HUES64 (cell line): ENCODE measurements at regions not wholly inside any gene's neighbourhood (a gene's known extent, or its start where the extent isn't known, plus 50 kb on each side); places are given as distances from the start of the nearest gene placed in this dataset.

ENCODE experiments used
- H3K27ac ChIP-seq: 2 replicates; pipeline ENCODE4 v1.7.0; 2013; ENCODE audit warnings: low read depth, low read length, inconsistent platforms
- H3K27me3 ChIP-seq: 2 replicates; pipeline ENCODE4 v1.6.1; 2013; ENCODE audit warnings: mild to moderate bottlenecking, low read length; ENCODE audit not compliant: insufficient read depth
- H3K36me3 ChIP-seq: 2 replicates; pipeline ENCODE4 v1.6.1; 2013; ENCODE audit warnings: mild to moderate bottlenecking, low read length; ENCODE audit not compliant: insufficient read depth
- H3K4me1 ChIP-seq: 2 replicates; pipeline ENCODE4 v1.6.1; 2013; ENCODE audit warnings: mild to moderate bottlenecking, low read length, moderate library complexity; ENCODE audit not compliant: insufficient read depth
- H3K4me3 ChIP-seq: 2 replicates; pipeline ENCODE4 v1.5.1; 2013; ENCODE audit warnings: mild to moderate bottlenecking, low read length, moderate library complexity
- H3K9ac ChIP-seq: 2 replicates; pipeline ENCODE4 v1.6.1; 2013; ENCODE audit warnings: mild to moderate bottlenecking, low read depth, low read length
- H3K9me3 ChIP-seq: 2 replicates; pipeline ENCODE4 v1.6.1; 2013; ENCODE audit warnings: low read depth, low read length; ENCODE audit not compliant: insufficient read depth
- WGBS: fragments of 150-250, 120-280 bp; methylation state at CpG from one replicate; pipeline ENCODE4 v1.1.7; 2013; ENCODE audit warnings: missing lambda C conversion rate; 5-methylcytosine and 5-hydroxymethylcytosine counted together

DNA sequence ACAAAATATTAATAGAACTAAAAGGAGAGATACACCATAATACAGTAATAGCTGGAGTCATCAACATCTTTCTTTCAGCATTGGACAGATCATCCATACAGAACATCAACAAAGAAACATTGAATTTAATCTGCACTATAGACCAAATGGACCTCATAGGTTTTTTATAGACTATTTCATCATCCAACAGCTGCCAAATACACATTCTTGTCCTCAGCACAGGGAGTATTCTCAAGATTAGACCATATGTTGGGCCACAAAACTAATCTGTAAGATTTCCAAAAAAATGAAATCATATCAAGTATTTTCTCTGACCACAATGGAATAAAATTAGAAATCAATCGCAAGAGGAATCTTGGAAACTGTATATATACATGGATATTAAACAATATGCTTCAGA, 86.9 kb downstream of the FSCB start:
- H3K9ac ChIP-seq, result no peak overlapping the region
- no peaks in the 10 kb centered on the region for H3K27me3 ChIP-seq
- no CpG with 5 or more reads among the region's 1 CpG for WGBS
- H3K4me1 ChIP-seq, result no peaks in the 10 kb centered on the region
- no peak overlapping the region for H3K4me3 ChIP-seq
- H3K27ac ChIP-seq, result no peak overlapping the region
- H3K36me3 ChIP-seq, result no peaks in the 10 kb centered on the region
- H3K9me3 ChIP-seq, result peaks cover 9% of the 10 kb centered on the region; the same call in 1 of the 2 replicates

DNA sequence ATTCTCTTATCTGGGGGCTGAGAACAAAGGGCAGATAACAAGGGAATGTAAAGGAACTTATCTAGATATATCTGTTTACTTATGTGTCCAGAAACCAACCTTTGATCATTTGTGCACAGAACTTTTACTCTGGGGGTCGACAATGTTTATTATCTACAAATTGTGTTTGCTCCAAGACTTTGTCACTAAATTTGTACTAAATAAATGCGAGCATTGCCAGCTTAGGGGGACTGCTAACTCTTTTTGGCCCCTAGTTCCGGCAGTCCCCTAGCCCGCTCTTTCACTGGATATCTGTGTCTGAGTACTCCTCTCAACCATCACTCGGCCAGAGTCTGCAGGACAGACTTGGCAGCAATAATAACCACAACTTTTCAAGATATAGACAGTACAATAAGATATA, 88.2 kb downstream of the FSCB start:
- Histone ChIP-seq H3K36me3 (no peaks in the 10 kb centered on the region), H3K4me1 (no peaks in the 10 kb centered on the region), H3K4me3 (no peak overlapping the region), H3K9ac (no peak overlapping the region), H3K27me3 (no peaks in the 10 kb centered on the region), H3K9me3 (peaks cover 9% of the 10 kb centered on the region; the same call in 1 of the 2 replicates), H3K27ac (no peak overlapping the region)
- WGBS, result 96% methylated on average over 5 of the region's 5 CpGs

DNA sequence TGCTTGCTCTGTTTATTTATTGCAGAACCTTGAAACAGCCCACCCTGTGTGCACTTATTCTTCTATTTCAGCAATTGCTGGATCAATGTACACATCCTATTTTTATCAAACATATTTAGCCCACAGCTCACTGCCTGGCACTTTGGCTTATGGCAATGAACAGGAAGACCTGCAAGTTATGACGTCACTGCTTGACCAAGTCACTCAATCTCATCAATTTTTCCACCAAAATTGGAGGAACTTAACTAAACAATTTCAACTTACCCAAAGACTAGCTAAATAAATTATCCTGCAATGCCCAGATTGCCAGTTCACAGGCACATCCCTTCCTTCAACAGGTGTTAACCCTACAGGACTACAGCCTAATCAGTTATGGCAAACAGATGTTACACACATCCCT, 89.3 kb downstream of the FSCB start:
- WGBS, result 88% methylated on average over 1 of the region's 1 CpG
- Histone ChIP-seq H3K4me1 (peaks cover 7% of the 10 kb centered on the region; the same call in 1 of the 2 replicates), H3K4me3 (no peak overlapping the region), H3K36me3 (no peaks in the 10 kb centered on the region), H3K27me3 (no peaks in the 10 kb centered on the region), H3K9ac (no peak overlapping the region), H3K27ac (no peak overlapping the region), H3K9me3 (peaks cover 9% of the 10 kb centered on the region; the same call in 1 of the 2 replicates)

DNA sequence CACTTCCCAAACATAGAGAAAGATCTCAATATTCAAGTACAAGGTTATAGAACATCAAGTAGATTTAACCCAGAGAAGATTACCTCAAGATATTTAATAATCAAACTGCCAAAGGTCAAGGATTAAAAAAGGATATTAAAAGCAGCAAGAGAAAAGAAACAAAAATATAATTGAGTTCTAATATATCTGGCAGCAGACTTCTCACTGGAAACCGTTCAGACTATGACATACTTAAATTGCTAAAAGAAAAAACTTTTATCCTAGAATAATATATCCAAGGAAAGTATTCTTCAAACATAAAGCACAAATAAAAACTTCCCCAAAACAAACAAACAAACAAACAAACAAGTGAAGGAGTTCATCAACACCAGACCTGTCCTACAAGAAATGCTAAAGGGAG, 92.4 kb downstream of the FSCB start:
- Histone ChIP-seq H3K36me3 (no peaks in the 10 kb centered on the region), H3K4me3 (no peak overlapping the region), H3K27ac (no peak overlapping the region), H3K27me3 (no peaks in the 10 kb centered on the region), H3K4me1 (peaks cover 13% of the 10 kb centered on the region; the same call in 1 of the 2 replicates), H3K9ac (no peak overlapping the region), H3K9me3 (peaks cover 9% of the 10 kb centered on the region; the same call in 1 of the 2 replicates)
- 100% methylated on average over 1 of the region's 1 CpG for WGBS

DNA sequence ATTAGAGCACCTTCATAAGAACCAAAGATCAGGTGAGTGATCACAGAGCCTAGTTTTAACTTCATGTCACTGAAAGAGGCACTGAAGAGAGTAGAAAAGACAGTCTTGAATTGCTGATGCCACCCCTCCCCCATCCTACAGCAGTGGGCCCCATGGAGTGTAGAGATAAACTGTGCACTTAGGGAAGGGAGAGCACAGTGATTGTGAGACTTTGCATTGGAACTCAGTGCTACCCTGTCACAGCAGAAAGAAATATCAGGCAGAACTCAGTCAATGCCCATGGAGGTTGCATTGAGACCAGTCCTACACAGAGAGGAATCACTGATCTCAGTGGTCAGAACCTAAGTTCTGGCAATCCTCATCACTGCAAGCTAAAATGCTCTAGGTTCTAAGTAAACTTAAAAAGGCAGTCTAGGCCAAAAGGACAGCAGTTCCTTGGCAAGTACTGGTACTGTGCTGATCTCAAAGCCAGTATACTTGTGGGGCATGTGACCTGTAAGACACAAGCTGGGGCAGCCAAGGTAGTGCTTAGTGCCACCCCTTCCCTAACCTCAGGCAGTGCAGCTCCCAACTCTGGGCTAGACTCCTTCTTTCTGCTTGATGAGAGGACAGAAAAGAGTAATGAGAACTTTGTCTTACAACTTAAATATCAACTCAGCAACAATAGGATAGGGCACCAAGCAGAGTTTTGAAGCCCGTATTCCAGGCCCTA, 94.1 kb downstream of the FSCB start:
- Histone ChIP-seq H3K4me1 (peaks cover 13% of the 10 kb centered on the region; the same call in 1 of the 2 replicates), H3K27me3 (no peaks in the 10 kb centered on the region), H3K4me3 (no peak overlapping the region), H3K27ac (no peak overlapping the region), H3K36me3 (no peaks in the 10 kb centered on the region), H3K9me3 (peaks cover 9% of the 10 kb centered on the region; the same call in 1 of the 2 replicates), H3K9ac (no peak overlapping the region)
- 96% methylated on average over 1 of the region's 1 CpG for WGBS

DNA sequence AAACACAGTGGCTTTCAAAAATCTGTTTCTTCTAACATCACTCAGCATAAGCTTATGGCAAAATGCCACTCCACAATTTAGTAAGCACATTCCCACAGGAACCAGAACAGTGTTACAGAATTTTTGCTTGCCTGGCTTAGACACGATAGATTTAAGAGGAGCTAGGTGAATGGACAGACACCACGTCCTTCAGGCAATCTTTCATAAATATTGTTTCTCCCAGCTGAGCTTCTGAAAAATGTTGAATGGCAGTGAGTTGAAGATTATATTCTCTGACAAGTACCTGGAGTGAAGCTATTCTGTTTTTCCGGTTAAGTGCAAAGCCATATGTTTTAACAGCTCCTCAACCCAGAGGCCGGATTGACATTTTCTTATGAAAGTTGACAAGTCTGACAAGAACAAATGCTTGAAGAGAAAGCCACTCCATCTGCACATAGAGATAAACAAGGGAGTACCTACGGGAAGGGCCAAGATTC, 102.0 kb downstream of the FSCB start:
- no peaks in the 10 kb centered on the region for H3K9me3 ChIP-seq

DNA sequence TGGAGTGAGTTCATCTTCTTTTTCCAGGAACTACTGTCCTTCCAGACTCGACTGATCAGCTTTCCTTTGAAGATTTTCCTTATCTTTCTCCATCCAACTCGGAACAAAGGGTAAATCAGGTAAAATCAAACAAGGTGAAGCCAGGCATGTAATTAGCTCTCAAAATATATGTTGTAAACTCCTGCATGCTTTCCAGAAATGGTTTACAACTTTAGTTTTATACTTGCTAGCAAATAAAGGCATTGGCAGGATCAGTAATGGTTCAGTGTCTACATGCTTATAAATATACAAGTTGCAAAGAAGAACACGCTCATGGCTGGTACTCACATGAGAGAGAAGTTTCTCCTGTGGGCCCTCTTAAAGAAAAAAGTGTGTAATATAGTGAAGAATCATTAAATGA, 102.5 kb downstream of the FSCB start:
- Histone ChIP-seq H3K36me3 (no peaks in the 10 kb centered on the region), H3K27me3 (no peaks in the 10 kb centered on the region), H3K27ac (no peak overlapping the region), H3K9ac (no peak overlapping the region), H3K4me1 (no peaks in the 10 kb centered on the region), H3K4me3 (no peak overlapping the region), H3K9me3 (no peaks in the 10 kb centered on the region)
- WGBS, result 96% methylated on average over 3 of the region's 3 CpGs

More for the DNA sequence above, 102.0 kb downstream of the FSCB start:
- Histone ChIP-seq H3K36me3 (no peaks in the 10 kb centered on the region), H3K27me3 (no peaks in the 10 kb centered on the region), H3K4me1 (no peaks in the 10 kb centered on the region), H3K27ac (no peak overlapping the region), H3K9ac (no peak overlapping the region), H3K4me3 (no peak overlapping the region)
- 96% methylated on average over 5 of the region's 5 CpGs for WGBS

DNA sequence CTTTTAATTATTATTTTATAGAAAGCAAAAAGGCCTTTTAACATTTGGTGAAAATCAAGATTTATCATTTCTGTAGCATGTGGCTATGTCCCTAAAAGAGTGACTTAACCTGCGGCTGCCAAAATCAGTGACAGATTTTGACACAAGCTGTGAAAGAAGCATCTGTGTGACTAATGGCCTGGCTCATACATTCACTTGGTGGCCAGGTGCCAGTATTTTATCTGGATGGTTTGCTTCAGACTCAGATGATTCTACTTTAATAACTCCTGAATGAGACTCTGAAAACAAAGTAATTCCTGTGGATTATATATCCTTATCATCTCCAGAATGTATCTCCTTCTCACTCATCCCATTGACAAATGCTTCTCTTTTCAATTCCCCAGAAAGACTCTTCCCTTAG, 103.0 kb downstream of the FSCB start:
- WGBS, result 93% methylated on average over 1 of the region's 1 CpG
- Histone ChIP-seq H3K27me3 (no peaks in the 10 kb centered on the region), H3K9me3 (no peaks in the 10 kb centered on the region)

DNA sequence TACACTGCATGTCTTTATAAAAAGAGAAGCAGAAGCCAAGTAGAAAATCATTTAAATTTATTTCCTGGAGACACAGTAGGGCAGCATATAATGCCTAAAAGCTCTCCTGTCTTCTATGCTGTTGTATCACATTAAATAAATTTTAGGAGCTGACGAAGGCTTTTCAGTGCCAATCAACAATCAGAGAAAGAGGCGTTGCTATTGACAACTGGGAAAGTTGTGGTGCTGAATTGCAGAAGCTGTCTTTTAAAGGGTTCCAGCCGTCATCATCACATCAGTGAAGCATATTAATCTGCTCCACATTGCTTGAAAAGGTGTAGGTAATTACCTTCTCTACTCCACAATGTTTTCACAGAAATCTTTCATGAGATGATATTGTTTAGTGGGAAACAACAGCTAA, 103.9 kb downstream of the FSCB start:
- Histone ChIP-seq H3K4me3 (no peak overlapping the region), H3K9me3 (no peaks in the 10 kb centered on the region), H3K9ac (no peak overlapping the region), H3K27ac (no peak overlapping the region), H3K27me3 (no peaks in the 10 kb centered on the region), H3K4me1 (no peaks in the 10 kb centered on the region), H3K36me3 (no peaks in the 10 kb centered on the region)
- WGBS, result 72% methylated on average over 3 of the region's 3 CpGs

More for the DNA sequence above, 103.0 kb downstream of the FSCB start:
- Histone ChIP-seq H3K9ac (no peak overlapping the region), H3K4me1 (no peaks in the 10 kb centered on the region), H3K36me3 (no peaks in the 10 kb centered on the region), H3K27ac (no peak overlapping the region), H3K4me3 (no peak overlapping the region)

DNA sequence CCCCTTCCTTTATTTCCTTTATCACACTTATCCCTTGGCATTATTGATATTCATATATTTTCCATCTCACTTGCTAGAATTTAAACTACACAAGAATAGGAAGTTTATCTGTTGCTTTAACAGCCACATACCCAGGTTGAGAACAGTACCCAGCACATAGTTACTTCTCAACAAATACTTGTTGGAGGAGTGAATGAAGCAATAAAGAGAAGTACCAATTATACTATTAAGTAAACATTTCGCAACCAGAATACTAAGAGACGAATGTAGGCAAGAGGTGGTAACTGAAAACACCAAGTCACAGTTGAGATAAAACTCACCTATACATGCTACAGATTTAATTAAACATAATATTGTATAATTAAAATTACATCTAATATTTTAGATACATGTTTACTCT, 110.9 kb downstream of the FSCB start:
- WGBS, result no CpG with 5 or more reads among the region's 2 CpGs
- Histone ChIP-seq H3K4me1 (no peaks in the 10 kb centered on the region), H3K9me3 (no peaks in the 10 kb centered on the region), H3K27ac (no peak overlapping the region), H3K4me3 (no peak overlapping the region), H3K9ac (no peak overlapping the region), H3K27me3 (no peaks in the 10 kb centered on the region), H3K36me3 (no peaks in the 10 kb centered on the region)

DNA sequence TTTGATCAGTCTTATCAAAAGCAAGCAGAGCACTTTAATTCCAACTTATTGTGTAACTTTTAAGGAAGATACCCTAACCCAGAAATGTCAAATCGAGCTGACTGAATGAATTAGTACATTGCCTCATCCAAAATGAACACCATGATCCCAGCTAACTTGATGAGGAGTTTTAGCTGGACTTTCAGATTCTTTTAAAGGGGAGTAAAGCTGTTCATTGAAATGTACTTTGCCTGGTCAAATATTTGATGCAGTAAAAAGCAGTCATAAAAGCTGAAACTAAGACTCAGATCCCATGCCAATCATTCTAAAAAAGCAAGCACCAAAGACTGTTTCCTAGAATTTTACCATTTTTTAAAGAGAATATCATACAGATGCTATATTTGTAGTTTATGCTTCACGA, 114.1 kb downstream of the FSCB start:
- no peak overlapping the region for H3K27ac ChIP-seq
- 91% methylated on average over 1 of the region's 2 CpGs for WGBS
- no peak overlapping the region for H3K4me3 ChIP-seq
- H3K4me1 ChIP-seq, result no peaks in the 10 kb centered on the region
- no peaks in the 10 kb centered on the region for H3K9me3 ChIP-seq
- H3K27me3 ChIP-seq, result no peaks in the 10 kb centered on the region
- H3K36me3 ChIP-seq, result no peaks in the 10 kb centered on the region
- no peak overlapping the region for H3K9ac ChIP-seq

DNA sequence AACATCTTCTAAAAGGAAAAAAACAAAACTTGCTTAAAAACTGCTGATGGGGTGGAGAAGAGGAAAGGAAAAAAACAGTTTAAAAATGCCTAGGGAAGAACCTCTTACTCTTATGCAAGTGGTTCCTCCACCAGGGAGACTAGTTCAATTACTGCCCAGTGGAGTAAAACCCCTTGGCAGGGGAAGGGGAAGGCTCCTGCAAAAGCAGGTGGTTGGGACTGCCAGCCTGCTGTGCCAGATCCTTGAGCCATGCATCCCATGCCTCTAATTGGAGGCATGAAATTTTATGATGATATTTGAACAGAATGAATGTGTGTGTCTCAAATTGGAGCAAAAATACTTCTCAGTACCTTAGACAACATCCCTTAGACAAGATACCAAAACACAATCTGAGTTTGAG, 118.8 kb downstream of the FSCB start:
- no peak overlapping the region for H3K27ac ChIP-seq
- no peaks in the 10 kb centered on the region for H3K9me3 ChIP-seq
- no peak overlapping the region for H3K9ac ChIP-seq
- no peaks in the 10 kb centered on the region for H3K27me3 ChIP-seq
- no peaks in the 10 kb centered on the region for H3K36me3 ChIP-seq
- H3K4me1 ChIP-seq, result no peaks in the 10 kb centered on the region
- no peak overlapping the region for H3K4me3 ChIP-seq
